WTC11 (cell line): ENCODE measurements at regions not wholly inside any gene's neighbourhood (a gene's known extent, or its start where the extent isn't known, plus 50 kb on each side); places are given as distances from the start of the nearest gene placed in this dataset.

Experiments
- ATAC-seq: fragments of 200-7000 bp; cut with Tn5 transposase; 2 replicates; pipeline ENCODE4 v1.10.0; 2021; ENCODE audit warnings: mild to moderate bottlenecking, moderate library complexity
- CTCF ChIA-PET: fragments of 300-600 bp; sonication (Branson Sonifier 250); formaldehyde crosslinking; loops from one replicate; lab custom pipeline; 2021; ENCODE audit warnings: antibody characterized with exemption; lab: Charles Lee
- POLR2A ChIA-PET: fragments of 350-600 bp; sonication (Branson Sonifier 250); formaldehyde crosslinking; loops from one replicate; lab custom pipeline; 2021; ENCODE audit warnings: antibody characterized with exemption; lab: Charles Lee
- DNase-seq: peaks from one replicate; pipeline ENCODE4 v3.0.0; 2021; ENCODE audit warnings: low spot score
- H3K27ac Mint-ChIP-seq: 2 replicates; pipeline ENCODE4 v1.8.0; 2021; ENCODE audit warnings: mixed read lengths
- H3K27me3 Mint-ChIP-seq: 2 replicates; pipeline ENCODE4 v1.8.0; 2021; ENCODE audit warnings: low read depth, mild to moderate bottlenecking, moderate library complexity, mixed read lengths
- H3K36me3 Mint-ChIP-seq: 2 replicates; pipeline ENCODE4 v1.8.0; 2021; ENCODE audit warnings: mixed read lengths
- H3K4me1 Mint-ChIP-seq: 2 replicates; pipeline ENCODE4 v1.8.0; 2022; ENCODE audit warnings: mixed read lengths
- H3K4me3 Mint-ChIP-seq: 2 replicates; pipeline ENCODE4 v1.8.0; 2021; ENCODE audit warnings: mild to moderate bottlenecking, moderate library complexity, mixed read lengths
- H3K9me3 Mint-ChIP-seq: 2 replicates; pipeline ENCODE4 v1.8.0; 2021; ENCODE audit warnings: mixed read lengths
- CREB1 ChIP-seq: sonication (generic); formaldehyde crosslinking; IDR thresholded peaks from 2 replicates; pipeline ENCODE4 v1.8.0; 2023; ENCODE audit warnings: mild to moderate bottlenecking, missing genetic modification reagents
- FOXK1 ChIP-seq: sonication (generic); formaldehyde crosslinking; IDR thresholded peaks from 2 replicates; pipeline ENCODE4 v1.8.0; 2022; ENCODE audit warnings: mild to moderate bottlenecking, moderate library complexity, missing genetic modification reagents
- FOXP1 ChIP-seq: sonication (generic); formaldehyde crosslinking; IDR thresholded peaks from 2 replicates; pipeline ENCODE4 v1.8.0; 2022; ENCODE audit warnings: missing genetic modification reagents, mild to moderate bottlenecking, moderate library complexity, borderline replicate concordance
- GTF2I ChIP-seq: fragments of 250-450 bp; sonication (Bioruptor Pico); conservative IDR thresholded peaks from 2 replicates; pipeline ENCODE4 v1.4.0; 2021; ENCODE audit warnings: mild to moderate bottlenecking
- JAZF1 ChIP-seq: fragments of 250-450 bp; sonication (Bioruptor Pico); IDR thresholded peaks from 2 replicates; pipeline ENCODE4 v1.9.0; 2021; ENCODE audit warnings: moderate library complexity, mild to moderate bottlenecking, inconsistent platforms
- KAT7 ChIP-seq: sonication (generic); formaldehyde crosslinking; IDR thresholded peaks from 2 replicates; pipeline ENCODE4 v1.8.1; 2023; ENCODE audit warnings: missing genetic modification reagents, mild to moderate bottlenecking, borderline replicate concordance
- MXD4 ChIP-seq: fragments of 250-450 bp; sonication (Bioruptor Pico); IDR thresholded peaks from 2 replicates; pipeline ENCODE4 v1.8.0; 2021; ENCODE audit warnings: mild to moderate bottlenecking, moderate library complexity, borderline replicate concordance
- NR3C1 ChIP-seq: sonication (generic); formaldehyde crosslinking; conservative IDR thresholded peaks from 2 replicates; pipeline ENCODE4 v1.8.1; 2023; ENCODE audit warnings: low read depth, mild to moderate bottlenecking, missing genetic modification reagents
- SMAD3 ChIP-seq: sonication (generic); formaldehyde crosslinking; IDR thresholded peaks from 2 replicates; pipeline ENCODE4 v1.8.0; 2022; ENCODE audit warnings: missing genetic modification reagents, mild to moderate bottlenecking, borderline replicate concordance
- TEAD1 ChIP-seq: sonication (generic); formaldehyde crosslinking; IDR thresholded peaks from 2 replicates; pipeline ENCODE4 v1.8.0; 2022; ENCODE audit warnings: mild to moderate bottlenecking, missing genetic modification reagents
- TP53 ChIP-seq: sonication (generic); formaldehyde crosslinking; IDR thresholded peaks from 2 replicates; pipeline ENCODE4 v1.8.1; 2023; ENCODE audit warnings: mild to moderate bottlenecking, missing genetic modification reagents
- ZNF121 ChIP-seq: sonication (generic); formaldehyde crosslinking; IDR thresholded peaks from 2 replicates; pipeline ENCODE4 v1.8.0; 2023; ENCODE audit warnings: missing genetic modification reagents
- ZNF138 ChIP-seq: sonication (generic); formaldehyde crosslinking; conservative IDR thresholded peaks from 2 replicates; pipeline ENCODE4 v1.8.1; 2022; ENCODE audit warnings: mild to moderate bottlenecking, moderate library complexity, missing genetic modification reagents
- ZNF232 ChIP-seq: sonication (generic); formaldehyde crosslinking; IDR thresholded peaks from 2 replicates; pipeline ENCODE4 v1.8.0; 2022; ENCODE audit warnings: mild to moderate bottlenecking, missing genetic modification reagents
- ZNF317 ChIP-seq: sonication (generic); formaldehyde crosslinking; IDR thresholded peaks from 2 replicates; pipeline ENCODE4 v1.8.1; 2023; ENCODE audit warnings: low read depth, mild to moderate bottlenecking, moderate library complexity, missing genetic modification reagents, borderline replicate concordance
- ZNF416 ChIP-seq: fragments of 250-450 bp; sonication (Bioruptor Pico); IDR thresholded peaks from 2 replicates; pipeline ENCODE4 v1.9.0; 2021; ENCODE audit warnings: mild to moderate bottlenecking, inconsistent platforms
- ZNF423 ChIP-seq: fragments of 250-450 bp; sonication (Bioruptor Pico); IDR thresholded peaks from 2 replicates; pipeline ENCODE4 v2.1.2; 2022; ENCODE audit warnings: mild to moderate bottlenecking, moderate library complexity
- TF ChIP-seq, protein P1 (sequence below): sonication (generic); formaldehyde crosslinking; IDR thresholded peaks from 2 replicates; pipeline ENCODE4 v1.8.1; 2022; ENCODE audit warnings: low read depth, missing genetic modification reagents, borderline replicate concordance
- TF ChIP-seq, protein P2 (sequence below): sonication (generic); formaldehyde crosslinking; IDR thresholded peaks from 2 replicates; pipeline ENCODE4 v1.8.1; 2022; ENCODE audit warnings: mild to moderate bottlenecking, missing genetic modification reagents, moderate library complexity, borderline replicate concordance
- TF ChIP-seq, protein P3 (sequence below): sonication (generic); formaldehyde crosslinking; IDR thresholded peaks from 2 replicates; pipeline ENCODE4 v1.8.1; 2023; ENCODE audit warnings: mild to moderate bottlenecking, missing genetic modification reagents, borderline replicate concordance
- TF ChIP-seq, protein P4 (sequence below): sonication (generic); formaldehyde crosslinking; conservative IDR thresholded peaks from 2 replicates; pipeline ENCODE4 v1.8.1; 2023; ENCODE audit warnings: mild to moderate bottlenecking, low read depth, missing genetic modification reagents, moderate library complexity
- TF ChIP-seq, protein P5 (sequence below): sonication (generic); formaldehyde crosslinking; IDR thresholded peaks from 2 replicates; pipeline ENCODE4 v1.8.1; 2023; ENCODE audit warnings: mild to moderate bottlenecking, moderate library complexity, missing genetic modification reagents
- TF ChIP-seq, protein P6 (sequence below): sonication (generic); formaldehyde crosslinking; IDR thresholded peaks from 2 replicates; pipeline ENCODE4 v1.8.1; 2023; ENCODE audit warnings: mild to moderate bottlenecking, missing genetic modification reagents, moderate library complexity

DNA sequence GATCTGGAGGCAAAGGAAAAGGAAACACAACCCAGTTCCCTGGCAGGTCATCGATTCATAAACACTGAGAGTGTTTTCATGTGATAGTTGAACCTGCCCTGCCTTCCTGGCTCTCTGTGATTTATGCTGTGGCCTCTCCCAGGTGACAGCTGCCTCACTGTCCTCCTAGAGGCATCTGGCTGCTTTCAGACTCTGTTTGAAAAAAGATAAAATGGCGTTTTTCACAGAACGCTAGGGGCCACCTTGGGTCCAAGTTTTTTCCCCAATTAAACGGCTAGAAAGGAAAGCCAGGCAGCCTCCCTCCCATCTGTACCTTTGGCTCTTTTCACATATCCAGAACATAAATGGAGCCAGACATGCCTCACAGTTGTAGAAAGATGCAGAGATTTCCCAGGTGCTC lies 252.6 kb upstream of the CCDC196 start:
- POLR2A ChIA-PET: no interaction called here
- H3K36me3 Mint-ChIP-seq: no peaks in the 10 kb centered on the region
- H3K4me1 Mint-ChIP-seq: peaks cover 21% of the 10 kb centered on the region
- DNase-seq (no peak), ATAC-seq (no peak)
- H3K4me3 Mint-ChIP-seq: no peak overlapping the region
- TF ChIP-seq MXD4 (CRISPR knock-in tag) (no peak), ZNF138 (no peak), NR3C1 (CRISPR knock-in tag) (no peak), ZNF416 (CRISPR knock-in tag) (no peak), ZNF232 (CRISPR knock-in tag) (no peak), FOXP1 (CRISPR knock-in tag) (no peak), KAT7 (CRISPR knock-in tag) (no peak)
- TF ChIP-seq, protein P1, sequence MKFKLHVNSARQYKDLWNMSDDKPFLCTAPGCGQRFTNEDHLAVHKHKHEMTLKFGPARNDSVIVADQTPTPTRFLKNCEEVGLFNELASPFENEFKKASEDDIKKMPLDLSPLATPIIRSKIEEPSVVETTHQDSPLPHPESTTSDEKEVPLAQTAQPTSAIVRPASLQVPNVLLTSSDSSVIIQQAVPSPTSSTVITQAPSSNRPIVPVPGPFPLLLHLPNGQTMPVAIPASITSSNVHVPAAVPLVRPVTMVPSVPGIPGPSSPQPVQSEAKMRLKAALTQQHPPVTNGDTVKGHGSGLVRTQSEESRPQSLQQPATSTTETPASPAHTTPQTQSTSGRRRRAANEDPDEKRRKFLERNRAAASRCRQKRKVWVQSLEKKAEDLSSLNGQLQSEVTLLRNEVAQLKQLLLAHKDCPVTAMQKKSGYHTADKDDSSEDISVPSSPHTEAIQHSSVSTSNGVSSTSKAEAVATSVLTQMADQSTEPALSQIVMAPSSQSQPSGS: no peak
- TF ChIP-seq, protein P2, sequence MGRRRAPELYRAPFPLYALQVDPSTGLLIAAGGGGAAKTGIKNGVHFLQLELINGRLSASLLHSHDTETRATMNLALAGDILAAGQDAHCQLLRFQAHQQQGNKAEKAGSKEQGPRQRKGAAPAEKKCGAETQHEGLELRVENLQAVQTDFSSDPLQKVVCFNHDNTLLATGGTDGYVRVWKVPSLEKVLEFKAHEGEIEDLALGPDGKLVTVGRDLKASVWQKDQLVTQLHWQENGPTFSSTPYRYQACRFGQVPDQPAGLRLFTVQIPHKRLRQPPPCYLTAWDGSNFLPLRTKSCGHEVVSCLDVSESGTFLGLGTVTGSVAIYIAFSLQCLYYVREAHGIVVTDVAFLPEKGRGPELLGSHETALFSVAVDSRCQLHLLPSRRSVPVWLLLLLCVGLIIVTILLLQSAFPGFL (CRISPR knock-in tag): no peak
- CTCF ChIA-PET: interaction anchor here (1.3 to 3.2 kb wide), 2 partner anchors 11 to 126 kb away, joined by 3 to 8 read pairs; no protein-coding TSS in a partner anchor
- H3K9me3 Mint-ChIP-seq: peaks cover 7% of the 10 kb centered on the region
- H3K27ac Mint-ChIP-seq: no peak overlapping the region
- H3K27me3 Mint-ChIP-seq: peaks cover 23% of the 10 kb centered on the region

DNA sequence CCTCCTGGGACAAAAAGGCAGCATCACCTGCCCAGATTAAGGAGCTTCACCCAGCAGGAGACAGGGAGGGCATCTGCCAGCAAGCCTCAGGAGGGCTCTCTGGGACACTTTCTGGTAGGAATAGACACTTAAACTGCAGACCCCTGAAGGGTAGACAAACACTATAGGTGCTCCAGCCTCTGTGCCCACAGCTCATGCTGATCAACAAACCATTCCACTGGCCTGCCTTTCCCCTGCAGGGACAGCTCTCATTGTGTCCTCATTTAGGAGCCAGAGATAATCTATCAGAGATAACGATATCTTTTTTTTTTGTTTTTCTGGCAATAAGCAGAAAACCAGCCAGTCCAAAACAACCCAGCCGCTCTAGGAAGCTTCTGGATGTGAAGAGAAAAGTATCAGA lies 251.8 kb upstream of the CCDC196 start:
- Mint-ChIP-seq H3K27me3 (peaks cover 23% of the 10 kb centered on the region), H3K4me3 (no peak overlapping the region)
- no peak for TF ChIP-seq CREB1 (CRISPR knock-in tag)
- no peak for TF ChIP-seq ZNF121 (CRISPR knock-in tag)
- no peak for TF ChIP-seq FOXP1 (CRISPR knock-in tag)
- TF ChIP-seq, protein P3, sequence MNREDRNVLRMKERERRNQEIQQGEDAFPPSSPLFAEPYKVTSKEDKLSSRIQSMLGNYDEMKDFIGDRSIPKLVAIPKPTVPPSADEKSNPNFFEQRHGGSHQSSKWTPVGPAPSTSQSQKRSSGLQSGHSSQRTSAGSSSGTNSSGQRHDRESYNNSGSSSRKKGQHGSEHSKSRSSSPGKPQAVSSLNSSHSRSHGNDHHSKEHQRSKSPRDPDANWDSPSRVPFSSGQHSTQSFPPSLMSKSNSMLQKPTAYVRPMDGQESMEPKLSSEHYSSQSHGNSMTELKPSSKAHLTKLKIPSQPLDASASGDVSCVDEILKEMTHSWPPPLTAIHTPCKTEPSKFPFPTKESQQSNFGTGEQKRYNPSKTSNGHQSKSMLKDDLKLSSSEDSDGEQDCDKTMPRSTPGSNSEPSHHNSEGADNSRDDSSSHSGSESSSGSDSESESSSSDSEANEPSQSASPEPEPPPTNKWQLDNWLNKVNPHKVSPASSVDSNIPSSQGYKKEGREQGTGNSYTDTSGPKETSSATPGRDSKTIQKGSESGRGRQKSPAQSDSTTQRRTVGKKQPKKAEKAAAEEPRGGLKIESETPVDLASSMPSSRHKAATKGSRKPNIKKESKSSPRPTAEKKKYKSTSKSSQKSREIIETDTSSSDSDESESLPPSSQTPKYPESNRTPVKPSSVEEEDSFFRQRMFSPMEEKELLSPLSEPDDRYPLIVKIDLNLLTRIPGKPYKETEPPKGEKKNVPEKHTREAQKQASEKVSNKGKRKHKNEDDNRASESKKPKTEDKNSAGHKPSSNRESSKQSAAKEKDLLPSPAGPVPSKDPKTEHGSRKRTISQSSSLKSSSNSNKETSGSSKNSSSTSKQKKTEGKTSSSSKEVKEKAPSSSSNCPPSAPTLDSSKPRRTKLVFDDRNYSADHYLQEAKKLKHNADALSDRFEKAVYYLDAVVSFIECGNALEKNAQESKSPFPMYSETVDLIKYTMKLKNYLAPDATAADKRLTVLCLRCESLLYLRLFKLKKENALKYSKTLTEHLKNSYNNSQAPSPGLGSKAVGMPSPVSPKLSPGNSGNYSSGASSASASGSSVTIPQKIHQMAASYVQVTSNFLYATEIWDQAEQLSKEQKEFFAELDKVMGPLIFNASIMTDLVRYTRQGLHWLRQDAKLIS (CRISPR knock-in tag): no peak
- TF ChIP-seq, protein P4, sequence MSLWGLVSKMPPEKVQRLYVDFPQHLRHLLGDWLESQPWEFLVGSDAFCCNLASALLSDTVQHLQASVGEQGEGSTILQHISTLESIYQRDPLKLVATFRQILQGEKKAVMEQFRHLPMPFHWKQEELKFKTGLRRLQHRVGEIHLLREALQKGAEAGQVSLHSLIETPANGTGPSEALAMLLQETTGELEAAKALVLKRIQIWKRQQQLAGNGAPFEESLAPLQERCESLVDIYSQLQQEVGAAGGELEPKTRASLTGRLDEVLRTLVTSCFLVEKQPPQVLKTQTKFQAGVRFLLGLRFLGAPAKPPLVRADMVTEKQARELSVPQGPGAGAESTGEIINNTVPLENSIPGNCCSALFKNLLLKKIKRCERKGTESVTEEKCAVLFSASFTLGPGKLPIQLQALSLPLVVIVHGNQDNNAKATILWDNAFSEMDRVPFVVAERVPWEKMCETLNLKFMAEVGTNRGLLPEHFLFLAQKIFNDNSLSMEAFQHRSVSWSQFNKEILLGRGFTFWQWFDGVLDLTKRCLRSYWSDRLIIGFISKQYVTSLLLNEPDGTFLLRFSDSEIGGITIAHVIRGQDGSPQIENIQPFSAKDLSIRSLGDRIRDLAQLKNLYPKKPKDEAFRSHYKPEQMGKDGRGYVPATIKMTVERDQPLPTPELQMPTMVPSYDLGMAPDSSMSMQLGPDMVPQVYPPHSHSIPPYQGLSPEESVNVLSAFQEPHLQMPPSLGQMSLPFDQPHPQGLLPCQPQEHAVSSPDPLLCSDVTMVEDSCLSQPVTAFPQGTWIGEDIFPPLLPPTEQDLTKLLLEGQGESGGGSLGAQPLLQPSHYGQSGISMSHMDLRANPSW (CRISPR knock-in tag): no peak
- no peak for TF ChIP-seq SMAD3 (CRISPR knock-in tag)
- no peak for TF ChIP-seq MXD4 (CRISPR knock-in tag)
- TF ChIP-seq ZNF423: no peak
- no peak for TF ChIP-seq ZNF138
- no peak for TF ChIP-seq TP53 (CRISPR knock-in tag)
- TF ChIP-seq GTF2I: no peak
- TF ChIP-seq, protein P5, sequence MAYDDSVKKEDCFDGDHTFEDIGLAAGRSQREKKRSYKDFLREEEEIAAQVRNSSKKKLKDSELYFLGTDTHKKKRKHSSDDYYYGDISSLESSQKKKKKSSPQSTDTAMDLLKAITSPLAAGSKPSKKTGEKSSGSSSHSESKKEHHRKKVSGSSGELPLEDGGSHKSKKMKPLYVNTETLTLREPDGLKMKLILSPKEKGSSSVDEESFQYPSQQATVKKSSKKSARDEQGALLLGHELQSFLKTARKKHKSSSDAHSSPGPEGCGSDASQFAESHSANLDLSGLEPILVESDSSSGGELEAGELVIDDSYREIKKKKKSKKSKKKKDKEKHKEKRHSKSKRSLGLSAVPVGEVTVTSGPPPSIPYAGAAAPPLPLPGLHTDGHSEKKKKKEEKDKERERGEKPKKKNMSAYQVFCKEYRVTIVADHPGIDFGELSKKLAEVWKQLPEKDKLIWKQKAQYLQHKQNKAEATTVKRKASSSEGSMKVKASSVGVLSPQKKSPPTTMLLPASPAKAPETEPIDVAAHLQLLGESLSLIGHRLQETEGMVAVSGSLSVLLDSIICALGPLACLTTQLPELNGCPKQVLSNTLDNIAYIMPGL (CRISPR knock-in tag): no peak
- TF ChIP-seq FOXK1 (CRISPR knock-in tag): no peak
- no peak for TF ChIP-seq ZNF317 (CRISPR knock-in tag)
- TF ChIP-seq, protein P6, sequence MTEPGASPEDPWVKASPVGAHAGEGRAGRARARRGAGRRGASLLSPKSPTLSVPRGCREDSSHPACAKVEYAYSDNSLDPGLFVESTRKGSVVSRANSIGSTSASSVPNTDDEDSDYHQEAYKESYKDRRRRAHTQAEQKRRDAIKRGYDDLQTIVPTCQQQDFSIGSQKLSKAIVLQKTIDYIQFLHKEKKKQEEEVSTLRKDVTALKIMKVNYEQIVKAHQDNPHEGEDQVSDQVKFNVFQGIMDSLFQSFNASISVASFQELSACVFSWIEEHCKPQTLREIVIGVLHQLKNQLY (CRISPR knock-in tag): no peak
- no peak for TF ChIP-seq JAZF1 (CRISPR knock-in tag)
- no peak for TF ChIP-seq TEAD1 (CRISPR knock-in tag)

More for the DNA sequence above, 251.8 kb upstream of the CCDC196 start:
- DNase-seq (no peak), ATAC-seq (no peak)
- ChIA-PET CTCF (interaction anchor here (3.2 kb wide), 1 partner anchor 10 kb away, joined by 8 read pairs; no protein-coding TSS in a partner anchor), POLR2A (no interaction called here)
- no peak overlapping the region for H3K27ac Mint-ChIP-seq
- no peaks in the 10 kb centered on the region for H3K36me3 Mint-ChIP-seq
- H3K9me3 Mint-ChIP-seq: 0 out of 2 replicates have a peak, but pooled peaks cover 3% of the 10 kb centered on the region
- H3K4me1 Mint-ChIP-seq: peaks cover 21% of the 10 kb centered on the region
